GM12878 (cell line): ENCODE measurements at regions not wholly inside any gene's neighbourhood (a gene's known extent, or its start where the extent isn't known, plus 50 kb on each side); places are given as distances from the start of the nearest gene placed in this dataset.

ENCODE experiments used
- ATAC-seq: fragments of 200-7000 bp; cut with Tn5 transposase; 3 replicates; pipeline ENCODE4 v1.9.1; 2020; ENCODE audit warnings: mild to moderate bottlenecking, moderate library complexity
- BruUV-seq: library from RNA; stranded (reverse); fragments of 400-500 nt; replicated peaks from 2 replicates; lab custom pipeline; 2021; lab: Mats Ljungman, UMichigan
- CTCF ChIA-PET: fragments of 300-600 bp; sonication (Branson Sonifier 250); formaldehyde crosslinking; extraction: SDS; loops from one replicate; lab custom pipeline; 2021; ENCODE audit warnings: inconsistent platforms; lab: Yijun Ruan, JAX
- POLR2A ChIA-PET: fragments of 350-600 bp; formaldehyde crosslinking; extraction: SDS; loops from one replicate; lab custom pipeline; 2021; ENCODE audit warnings: inconsistent platforms; lab: Charles Lee
- RAD21 ChIA-PET: fragments of 300-600 bp; sonication (Branson Sonifier 250); formaldehyde crosslinking; loops from one replicate; lab custom pipeline; 2023; ENCODE audit warnings: antibody characterized with exemption; ENCODE audit not compliant: unreplicated experiment; lab: Charles Lee
- SMC1A ChIA-PET: fragments of 300-600 bp; sonication (Branson Sonifier 250); formaldehyde crosslinking; loops from one replicate; lab custom pipeline; 2023; ENCODE audit not compliant: unreplicated experiment, uncharacterized antibody; lab: Charles Lee
- DNase-seq: peaks from one replicate; pipeline ENCODE4 v3.0.0-alpha.2; 2011; ENCODE audit warnings: low read depth, low spot score
- FAIRE-seq: peaks from 3 replicates; lab custom pipeline; 2011; peaks lifted over from hg19 to GRCh38; lab: Jason Lieb, UNC
- H2AFZ ChIP-seq: 2 replicates; pipeline ENCODE4 v1.6.0; 2011; ENCODE audit warnings: low read depth, low read length, control low read depth; ENCODE audit not compliant: control insufficient read depth
- H3K27ac ChIP-seq: 2 replicates; pipeline ENCODE4 v1.5.1; 2011; ENCODE audit warnings: control low read depth; ENCODE audit not compliant: control insufficient read depth, insufficient read depth
- H3K27me3 ChIP-seq, 2 experiments: replicated peaks in 1 of 2; 2 replicates each; pipeline versions ENCODE4 v1.6.0 to v1.6.1; 2011; ENCODE audit warnings: low read length in 1 of 2; ENCODE audit not compliant: control insufficient read depth in 2 of 2, insufficient read depth in 2 of 2
- H3K36me3 ChIP-seq, 2 experiments: 2 replicates each; pipeline ENCODE4 v1.5.1; 2011; ENCODE audit warnings: low read length in 1 of 2; ENCODE audit not compliant: control insufficient read depth in 2 of 2, insufficient read depth in 2 of 2
- H3K4me1 ChIP-seq: 2 replicates; pipeline ENCODE4 v1.6.1; 2011; ENCODE audit warnings: mild to moderate bottlenecking, low read length, moderate library complexity, mixed read lengths; ENCODE audit not compliant: control insufficient read depth, insufficient read depth
- H3K4me2 ChIP-seq: 2 replicates; pipeline ENCODE4 v1.6.0; 2011; ENCODE audit warnings: control low read depth; ENCODE audit not compliant: control insufficient read depth, insufficient read depth
- H3K4me3 ChIP-seq: fragments of 200-600 bp; sonication (generic); 2 replicates; pipeline ENCODE4 v1.5.1; 2016
- H3K79me2 ChIP-seq: 2 replicates; pipeline ENCODE4 v1.6.0; 2011; ENCODE audit warnings: low read length; ENCODE audit not compliant: control insufficient read depth, insufficient read depth
- H3K9ac ChIP-seq: 2 replicates; pipeline ENCODE4 v1.8.0; 2011; ENCODE audit warnings: low read length, control low read depth, mixed read lengths; ENCODE audit not compliant: control insufficient read depth, insufficient read depth
- H3K9me3 ChIP-seq: replicated peaks from 3 replicates; pipeline ENCODE4 v1.5.1; 2011; ENCODE audit warnings: mild to moderate bottlenecking, low read length; ENCODE audit not compliant: control insufficient read depth, insufficient read depth
- H4K20me1 ChIP-seq: 2 replicates; pipeline ENCODE4 v1.6.0; 2011; ENCODE audit not compliant: control insufficient read depth, insufficient read depth
- BRCA1 ChIP-seq: IDR thresholded peaks from 2 replicates; pipeline ENCODE4 v1.6.1; 2011; ENCODE audit warnings: low read depth, low read length, improper control_type of control experiment
- DPF2 ChIP-seq: fragments of 450-650 bp; IDR thresholded peaks from 2 replicates; pipeline ENCODE4 v1.6.1; 2017; ENCODE audit warnings: mild to moderate bottlenecking
- GABPA ChIP-seq: IDR thresholded peaks from 2 replicates; pipeline ENCODE4 v1.6.1; 2014; ENCODE audit warnings: antibody characterized with exemption, low read depth, mild to moderate bottlenecking, inconsistent platforms
- TCF12 ChIP-seq: IDR thresholded peaks from 2 replicates; pipeline ENCODE4 v1.6.1; 2011; ENCODE audit warnings: low read depth, mild to moderate bottlenecking, low read length
- USF2 ChIP-seq: IDR thresholded peaks from 2 replicates; pipeline ENCODE4 v1.6.1; 2011; ENCODE audit warnings: low read depth, low read length, improper control_type of control experiment, borderline replicate concordance
- in situ Hi-C: fragments of 300-500 bp; cut with MboI; formaldehyde crosslinking; loops from 9 replicates; pipeline ENCODE4 v1.14.3; 2018; ENCODE audit warnings: mixed read lengths
- intact Hi-C: fragments of 100-400 bp; cut with micrococcal nuclease; formaldehyde crosslinking; loops from one replicate; pipeline ENCODE4 v1.14.2; 2022; ENCODE audit not compliant: unreplicated experiment
- TF ChIP-seq, protein P1 (sequence below): IDR thresholded peaks from 2 replicates; pipeline ENCODE4 v1.6.1; 2012; ENCODE audit warnings: mild to moderate bottlenecking, low read depth, low read length
- TF ChIP-seq, protein P2 (sequence below): IDR thresholded peaks from 2 replicates; pipeline ENCODE4 v1.6.1; 2012; ENCODE audit warnings: low read depth, low read length, improper control_type of control experiment

DNA sequence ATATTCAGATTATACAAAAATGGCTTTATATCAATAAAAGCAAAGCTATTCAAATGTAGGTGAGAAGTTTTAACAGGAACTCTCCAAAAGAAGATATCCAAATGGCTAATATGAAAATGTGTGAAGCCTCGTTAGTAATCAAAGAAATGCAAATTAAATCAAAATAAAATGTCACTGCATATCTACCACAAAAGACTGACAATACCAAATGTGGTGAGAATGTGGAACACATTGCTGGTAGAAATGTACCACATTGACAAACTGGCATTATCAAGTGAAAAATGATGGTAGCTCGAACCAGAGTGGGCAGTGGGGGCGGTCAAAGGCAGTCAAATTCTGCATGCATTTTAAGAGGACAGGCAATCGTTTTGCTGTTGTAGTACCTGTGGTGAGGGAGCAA lies 1012.7 kb downstream of the TDRD15 start (continued):
- TF ChIP-seq, protein P1, sequence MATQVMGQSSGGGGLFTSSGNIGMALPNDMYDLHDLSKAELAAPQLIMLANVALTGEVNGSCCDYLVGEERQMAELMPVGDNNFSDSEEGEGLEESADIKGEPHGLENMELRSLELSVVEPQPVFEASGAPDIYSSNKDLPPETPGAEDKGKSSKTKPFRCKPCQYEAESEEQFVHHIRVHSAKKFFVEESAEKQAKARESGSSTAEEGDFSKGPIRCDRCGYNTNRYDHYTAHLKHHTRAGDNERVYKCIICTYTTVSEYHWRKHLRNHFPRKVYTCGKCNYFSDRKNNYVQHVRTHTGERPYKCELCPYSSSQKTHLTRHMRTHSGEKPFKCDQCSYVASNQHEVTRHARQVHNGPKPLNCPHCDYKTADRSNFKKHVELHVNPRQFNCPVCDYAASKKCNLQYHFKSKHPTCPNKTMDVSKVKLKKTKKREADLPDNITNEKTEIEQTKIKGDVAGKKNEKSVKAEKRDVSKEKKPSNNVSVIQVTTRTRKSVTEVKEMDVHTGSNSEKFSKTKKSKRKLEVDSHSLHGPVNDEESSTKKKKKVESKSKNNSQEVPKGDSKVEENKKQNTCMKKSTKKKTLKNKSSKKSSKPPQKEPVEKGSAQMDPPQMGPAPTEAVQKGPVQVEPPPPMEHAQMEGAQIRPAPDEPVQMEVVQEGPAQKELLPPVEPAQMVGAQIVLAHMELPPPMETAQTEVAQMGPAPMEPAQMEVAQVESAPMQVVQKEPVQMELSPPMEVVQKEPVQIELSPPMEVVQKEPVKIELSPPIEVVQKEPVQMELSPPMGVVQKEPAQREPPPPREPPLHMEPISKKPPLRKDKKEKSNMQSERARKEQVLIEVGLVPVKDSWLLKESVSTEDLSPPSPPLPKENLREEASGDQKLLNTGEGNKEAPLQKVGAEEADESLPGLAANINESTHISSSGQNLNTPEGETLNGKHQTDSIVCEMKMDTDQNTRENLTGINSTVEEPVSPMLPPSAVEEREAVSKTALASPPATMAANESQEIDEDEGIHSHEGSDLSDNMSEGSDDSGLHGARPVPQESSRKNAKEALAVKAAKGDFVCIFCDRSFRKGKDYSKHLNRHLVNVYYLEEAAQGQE: no peak
- TF ChIP-seq TCF12 (no peak), USF2 (no peak)

GRCh38 chr2:22143840-22144239 lies 1020.1 kb downstream of the TDRD15 start:
- Histone ChIP-seq H3K9me3 (no peaks in the 10 kb centered on the region), H2AFZ (no peak overlapping the region), H4K20me1 (no peaks in the 10 kb centered on the region), H3K4me3 (no peak overlapping the region), H3K79me2 (no peaks in the 10 kb centered on the region)
- SMC1A ChIA-PET: no interaction called here
- in situ Hi-C loops: no loop called here
- no peak for ATAC-seq
- CTCF ChIA-PET: no interaction called here
- POLR2A ChIA-PET: no interaction called here
- no peak for TF ChIP-seq DPF2
- TF ChIP-seq GABPA: no peak
- TF ChIP-seq, protein P2, sequence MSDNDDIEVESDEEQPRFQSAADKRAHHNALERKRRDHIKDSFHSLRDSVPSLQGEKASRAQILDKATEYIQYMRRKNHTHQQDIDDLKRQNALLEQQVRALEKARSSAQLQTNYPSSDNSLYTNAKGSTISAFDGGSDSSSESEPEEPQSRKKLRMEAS: no peak
- TF ChIP-seq BRCA1: no peak
- TF ChIP-seq, all 136 proteins: peak for 0
- RAD21 ChIA-PET: no interaction called here
- no peak overlapping the region for H3K4me2 ChIP-seq
- no peaks in the 10 kb centered on the region for H3K36me3 ChIP-seq
- no peaks in the 10 kb centered on the region for H3K4me1 ChIP-seq
- H3K9ac ChIP-seq: no peak overlapping the region
- DNase-seq (no peak), FAIRE-seq (no peak)
- no TSS peak for BruUV-seq
- no peaks in the 10 kb centered on the region for H3K27me3 ChIP-seq
- no peak overlapping the region for H3K27ac ChIP-seq
- intact Hi-C loops: no loop called here
